K562 (cell line): ENCODE measurements at regions not wholly inside any gene's neighbourhood (a gene's known extent, or its start where the extent isn't known, plus 50 kb on each side); places are given as distances from the start of the nearest gene placed in this dataset.

Experiments used
- ESRRA ChIP-seq: fragments of 450-650 bp; IDR thresholded peaks from 2 replicates; pipeline ENCODE4 v1.6.1; 2014; ENCODE audit warnings: low read depth, mild to moderate bottlenecking, moderate library complexity, borderline replicate concordance
- ESRRB ChIP-seq: fragments of 250-450 bp; sonication (Bioruptor Pico); IDR thresholded peaks from 2 replicates; pipeline ENCODE4 v1.5.0; 2020; ENCODE audit warnings: mild to moderate bottlenecking, moderate library complexity, borderline replicate concordance
- HEY1 ChIP-seq: fragments of 250-450 bp; sonication (Bioruptor Pico); IDR thresholded peaks from 2 replicates; pipeline ENCODE4 v1.5.0; 2020; ENCODE audit warnings: mild to moderate bottlenecking, moderate library complexity, borderline replicate concordance
- MAZ ChIP-seq, 2 experiments: fragments of 450-650 bp in 1 of 2; sonication (generic) in 1 of 2; formaldehyde crosslinking; IDR thresholded peaks in 1 of 2; conservative IDR thresholded peaks in 1 of 2; 2 replicates each; pipeline versions ENCODE4 v1.4.0 to v1.5.0; 2020; ENCODE audit warnings: mild to moderate bottlenecking in 1 of 2, missing genetic modification reagents in 1 of 2
- MEF2D ChIP-seq: conservative IDR thresholded peaks from 2 replicates; pipeline ENCODE4 v1.6.1; 2016; ENCODE audit warnings: low read depth, missing genetic modification characterization, missing compliant biosample characterization
- NR3C1 ChIP-seq: sonication (generic); formaldehyde crosslinking; IDR thresholded peaks from 2 replicates; pipeline ENCODE4 v1.8.1; 2022; ENCODE audit warnings: missing genetic modification reagents
- REST ChIP-seq, 2 experiments: fragments of 450-650 bp; formaldehyde crosslinking in 1 of 2; IDR thresholded peaks; 2 replicates each; pipeline versions ENCODE4 v1.4.0 to v1.6.1; 2014 to 2020; ENCODE audit warnings: mild to moderate bottlenecking in 2 of 2, borderline replicate concordance in 1 of 2, low read depth in 1 of 2
- TAF9B ChIP-seq: fragments of 450-650 bp; IDR thresholded peaks from 2 replicates; pipeline ENCODE4 v1.6.1; 2018; ENCODE audit warnings: mild to moderate bottlenecking; ENCODE audit not compliant: partially characterized antibody
- ZBED1 ChIP-seq: IDR thresholded peaks from 2 replicates; pipeline ENCODE4 v1.6.1; 2014
- ZNF57 ChIP-seq: fragments of 450-650 bp; formaldehyde crosslinking; IDR thresholded peaks from 2 replicates; pipeline ENCODE4 v1.4.0; 2020; ENCODE audit warnings: mild to moderate bottlenecking, moderate library complexity
- ZNF778 ChIP-seq: fragments of 450-650 bp; formaldehyde crosslinking; IDR thresholded peaks from 2 replicates; pipeline ENCODE4 v1.4.0; 2020; ENCODE audit warnings: mild to moderate bottlenecking, moderate library complexity
- TF ChIP-seq, protein P1 (sequence below): sonication (generic); formaldehyde crosslinking; IDR thresholded peaks from 2 replicates; pipeline ENCODE4 v1.8.0; 2022; ENCODE audit warnings: mild to moderate bottlenecking, missing genetic modification reagents
- TF ChIP-seq, protein P2 (sequence below): fragments of 250-450 bp; sonication (Bioruptor Pico); IDR thresholded peaks from 2 replicates; pipeline ENCODE4 v1.9.0; 2021; ENCODE audit warnings: mild to moderate bottlenecking, inconsistent platforms

GRCh38 chr1:212514056-212514614 lies 81.4 kb downstream of the NENF start (continued):
- TF ChIP-seq, protein P1, sequence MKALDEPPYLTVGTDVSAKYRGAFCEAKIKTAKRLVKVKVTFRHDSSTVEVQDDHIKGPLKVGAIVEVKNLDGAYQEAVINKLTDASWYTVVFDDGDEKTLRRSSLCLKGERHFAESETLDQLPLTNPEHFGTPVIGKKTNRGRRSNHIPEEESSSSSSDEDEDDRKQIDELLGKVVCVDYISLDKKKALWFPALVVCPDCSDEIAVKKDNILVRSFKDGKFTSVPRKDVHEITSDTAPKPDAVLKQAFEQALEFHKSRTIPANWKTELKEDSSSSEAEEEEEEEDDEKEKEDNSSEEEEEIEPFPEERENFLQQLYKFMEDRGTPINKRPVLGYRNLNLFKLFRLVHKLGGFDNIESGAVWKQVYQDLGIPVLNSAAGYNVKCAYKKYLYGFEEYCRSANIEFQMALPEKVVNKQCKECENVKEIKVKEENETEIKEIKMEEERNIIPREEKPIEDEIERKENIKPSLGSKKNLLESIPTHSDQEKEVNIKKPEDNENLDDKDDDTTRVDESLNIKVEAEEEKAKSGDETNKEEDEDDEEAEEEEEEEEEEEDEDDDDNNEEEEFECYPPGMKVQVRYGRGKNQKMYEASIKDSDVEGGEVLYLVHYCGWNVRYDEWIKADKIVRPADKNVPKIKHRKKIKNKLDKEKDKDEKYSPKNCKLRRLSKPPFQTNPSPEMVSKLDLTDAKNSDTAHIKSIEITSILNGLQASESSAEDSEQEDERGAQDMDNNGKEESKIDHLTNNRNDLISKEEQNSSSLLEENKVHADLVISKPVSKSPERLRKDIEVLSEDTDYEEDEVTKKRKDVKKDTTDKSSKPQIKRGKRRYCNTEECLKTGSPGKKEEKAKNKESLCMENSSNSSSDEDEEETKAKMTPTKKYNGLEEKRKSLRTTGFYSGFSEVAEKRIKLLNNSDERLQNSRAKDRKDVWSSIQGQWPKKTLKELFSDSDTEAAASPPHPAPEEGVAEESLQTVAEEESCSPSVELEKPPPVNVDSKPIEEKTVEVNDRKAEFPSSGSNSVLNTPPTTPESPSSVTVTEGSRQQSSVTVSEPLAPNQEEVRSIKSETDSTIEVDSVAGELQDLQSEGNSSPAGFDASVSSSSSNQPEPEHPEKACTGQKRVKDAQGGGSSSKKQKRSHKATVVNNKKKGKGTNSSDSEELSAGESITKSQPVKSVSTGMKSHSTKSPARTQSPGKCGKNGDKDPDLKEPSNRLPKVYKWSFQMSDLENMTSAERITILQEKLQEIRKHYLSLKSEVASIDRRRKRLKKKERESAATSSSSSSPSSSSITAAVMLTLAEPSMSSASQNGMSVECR = no peak
- TF ChIP-seq ZBED1 = no peak
- TF ChIP-seq ZNF57 (CRISPR knock-in tag) = no peak
- no peak for TF ChIP-seq ESRRA
- TF ChIP-seq, protein P2, sequence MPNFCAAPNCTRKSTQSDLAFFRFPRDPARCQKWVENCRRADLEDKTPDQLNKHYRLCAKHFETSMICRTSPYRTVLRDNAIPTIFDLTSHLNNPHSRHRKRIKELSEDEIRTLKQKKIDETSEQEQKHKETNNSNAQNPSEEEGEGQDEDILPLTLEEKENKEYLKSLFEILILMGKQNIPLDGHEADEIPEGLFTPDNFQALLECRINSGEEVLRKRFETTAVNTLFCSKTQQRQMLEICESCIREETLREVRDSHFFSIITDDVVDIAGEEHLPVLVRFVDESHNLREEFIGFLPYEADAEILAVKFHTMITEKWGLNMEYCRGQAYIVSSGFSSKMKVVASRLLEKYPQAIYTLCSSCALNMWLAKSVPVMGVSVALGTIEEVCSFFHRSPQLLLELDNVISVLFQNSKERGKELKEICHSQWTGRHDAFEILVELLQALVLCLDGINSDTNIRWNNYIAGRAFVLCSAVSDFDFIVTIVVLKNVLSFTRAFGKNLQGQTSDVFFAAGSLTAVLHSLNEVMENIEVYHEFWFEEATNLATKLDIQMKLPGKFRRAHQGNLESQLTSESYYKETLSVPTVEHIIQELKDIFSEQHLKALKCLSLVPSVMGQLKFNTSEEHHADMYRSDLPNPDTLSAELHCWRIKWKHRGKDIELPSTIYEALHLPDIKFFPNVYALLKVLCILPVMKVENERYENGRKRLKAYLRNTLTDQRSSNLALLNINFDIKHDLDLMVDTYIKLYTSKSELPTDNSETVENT = no peak
- no peak for TF ChIP-seq ESRRB
- TF ChIP-seq MAZ (CRISPR knock-in tag; conservative IDR thresholded peaks at IDR 0.05 in 1 of 2, IDR thresholded peaks at IDR 0.05 in 1 of 2) = 0 out of 4 replicates have a peak, but pooled peaks of 1 of the 2 experiments have one; percentile 24
- no peak for TF ChIP-seq NR3C1 (CRISPR knock-in tag)
- no peak for TF ChIP-seq ZNF778 (CRISPR knock-in tag)
- TF ChIP-seq TAF9B = no peak
- no peak for TF ChIP-seq HEY1
- TF ChIP-seq REST (IDR thresholded peaks at IDR 0.05; ENCODE audit: borderline replicate concordance) = no peak
- no peak for TF ChIP-seq REST (CRISPR knock-in tag; IDR thresholded peaks at IDR 0.05; ENCODE audit: low read depth)
- TF ChIP-seq MEF2D = no peak
